GM23338 (cell line): ENCODE measurements at regions not wholly inside any gene's neighbourhood (a gene's known extent, or its start where the extent isn't known, plus 50 kb on each side); places are given as distances from the start of the nearest gene placed in this dataset.

Source experiments
- ATAC-seq: fragments of 200-7000 bp; cut with Tn5 transposase; 3 replicates; pipeline ENCODE4 v1.9.1; 2020
- DNase-seq: peaks from one replicate; pipeline ENCODE4 v3.0.0-alpha.2; 2015; ENCODE audit warnings: low spot score
- H2AFZ ChIP-seq: fragments of 200-600 bp; sonication (generic); 2 replicates; pipeline ENCODE4 v1.8.0; 2016; ENCODE audit warnings: antibody characterized with exemption, mild to moderate bottlenecking, moderate library complexity
- H3F3A ChIP-seq: fragments of 200-600 bp; sonication (generic); replicated peaks from 2 replicates; pipeline ENCODE4 v1.8.0; 2017; ENCODE audit warnings: antibody characterized with exemption, mixed run types, low read depth
- H3K27ac ChIP-seq: fragments of 200-600 bp; sonication (generic); 2 replicates; pipeline ENCODE4 v1.6.1; 2016; ENCODE audit warnings: low read depth
- H3K27me3 ChIP-seq: fragments of 200-600 bp; sonication (generic); 2 replicates; pipeline ENCODE4 v1.8.0; 2016; ENCODE audit warnings: mild to moderate bottlenecking, mixed run types, moderate library complexity; ENCODE audit not compliant: insufficient read depth
- H3K36me3 ChIP-seq: fragments of 200-600 bp; sonication (generic); 2 replicates; pipeline ENCODE4 v1.8.0; 2016; ENCODE audit warnings: mild to moderate bottlenecking; ENCODE audit not compliant: insufficient read depth
- H3K4me1 ChIP-seq: fragments of 200-600 bp; sonication (generic); 2 replicates; pipeline ENCODE4 v1.8.0; 2016; ENCODE audit warnings: mild to moderate bottlenecking, moderate library complexity; ENCODE audit not compliant: insufficient read depth
- H3K4me2 ChIP-seq: fragments of 200-600 bp; sonication (generic); 2 replicates; pipeline ENCODE4 v1.7.1; 2017; ENCODE audit warnings: mixed run types
- H3K4me3 ChIP-seq: fragments of 200-600 bp; sonication (generic); 2 replicates; pipeline ENCODE4 v1.6.1; 2016; ENCODE audit warnings: mixed run types
- H3K79me2 ChIP-seq: fragments of 200-600 bp; sonication (generic); replicated peaks from 2 replicates; pipeline ENCODE4 v1.8.0; 2017; ENCODE audit warnings: mild to moderate bottlenecking; ENCODE audit not compliant: insufficient read depth
- H3K9me2 ChIP-seq: fragments of 200-600 bp; sonication (generic); 2 replicates; pipeline ENCODE4 v1.8.0; 2017; ENCODE audit not compliant: insufficient read depth
- H4K20me1 ChIP-seq: fragments of 200-600 bp; sonication (generic); replicated peaks from 2 replicates; pipeline ENCODE4 v1.8.0; 2017; ENCODE audit warnings: mild to moderate bottlenecking; ENCODE audit not compliant: insufficient read depth
- H3K27ac Mint-ChIP-seq: 2 replicates; pipeline ENCODE4 v1.8.0; 2020; ENCODE audit warnings: inconsistent platforms, mild to moderate bottlenecking, moderate library complexity, mixed read lengths
- H3K27me3 Mint-ChIP-seq: 3 replicates; pipeline ENCODE4 v1.8.0; 2022; ENCODE audit warnings: low read depth, mild to moderate bottlenecking, moderate library complexity, mixed read lengths, inconsistent platforms; ENCODE audit not compliant: insufficient read depth, poor library complexity
- H3K36me3 Mint-ChIP-seq: 3 replicates; pipeline ENCODE4 v1.8.0; 2021; ENCODE audit warnings: low read depth, mild to moderate bottlenecking, inconsistent platforms, moderate library complexity, mixed read lengths
- H3K4me1 Mint-ChIP-seq: 3 replicates; pipeline ENCODE4 v1.8.0; 2020; ENCODE audit warnings: mild to moderate bottlenecking, inconsistent platforms, mixed read lengths
- H3K4me3 Mint-ChIP-seq: 3 replicates; pipeline ENCODE4 v1.8.0; 2021; ENCODE audit warnings: moderate library complexity, mild to moderate bottlenecking, inconsistent platforms, mixed read lengths
- H3K9me3 Mint-ChIP-seq: 3 replicates; pipeline ENCODE4 v1.8.0; 2020; ENCODE audit warnings: moderate library complexity, mild to moderate bottlenecking, inconsistent platforms, mixed read lengths
- CREB1 ChIP-seq: fragments of 250-450 bp; sonication (Bioruptor Pico); IDR thresholded peaks from 2 replicates; pipeline ENCODE4 v1.5.0; 2020; ENCODE audit warnings: low read depth, mild to moderate bottlenecking, moderate library complexity
- JUNB ChIP-seq: IDR thresholded peaks from one replicate; pipeline ENCODE4 v1.6.1; 2016; ENCODE audit warnings: antibody characterized with exemption; ENCODE audit not compliant: unreplicated experiment
- STAT1 ChIP-seq: IDR thresholded peaks from one replicate; pipeline ENCODE4 v1.6.1; 2016; ENCODE audit warnings: antibody characterized with exemption; ENCODE audit not compliant: unreplicated experiment
- ZNF331 ChIP-seq: fragments of 250-450 bp; sonication (Bioruptor Pico); IDR thresholded peaks from 2 replicates; pipeline ENCODE4 v1.5.0; 2020; ENCODE audit warnings: low read depth, mild to moderate bottlenecking, moderate library complexity
- TF ChIP-seq, protein P1 (sequence below), 2 experiments: fragments of 200-600 bp in 1 of 2; sonication (generic) in 1 of 2; conservative IDR thresholded peaks; 2 replicates each; pipeline versions ENCODE4 v1.5.1 to v1.6.1; 2016 to 2017; ENCODE audit warnings: antibody characterized with exemption in 2 of 2, low read depth in 2 of 2, mild to moderate bottlenecking in 2 of 2, moderate library complexity in 1 of 2
- TF ChIP-seq, protein P2 (sequence below): fragments of 250-450 bp; sonication (Bioruptor Pico); IDR thresholded peaks from 2 replicates; pipeline ENCODE4 v1.5.0; 2020; ENCODE audit warnings: mild to moderate bottlenecking, moderate library complexity

DNA sequence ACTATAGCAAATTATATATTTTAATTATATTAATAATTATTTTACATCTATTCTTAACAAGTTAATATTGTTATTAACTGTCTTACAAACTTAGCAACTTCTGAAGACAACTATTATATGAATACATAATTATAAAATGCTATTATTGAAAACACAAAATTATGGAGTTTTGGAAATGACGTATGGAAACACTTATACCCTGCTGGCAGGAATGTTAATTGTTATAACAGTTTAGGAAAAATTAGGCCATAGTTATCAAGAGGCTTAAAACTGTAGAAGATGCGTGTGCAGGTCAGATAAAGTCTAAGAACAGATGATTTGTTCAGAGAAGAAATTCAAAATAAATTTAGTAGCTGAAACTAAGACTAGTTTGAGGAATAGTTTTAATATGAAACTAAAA, 211.7 kb downstream of the FAT4 start:
- TF ChIP-seq, protein P1, sequence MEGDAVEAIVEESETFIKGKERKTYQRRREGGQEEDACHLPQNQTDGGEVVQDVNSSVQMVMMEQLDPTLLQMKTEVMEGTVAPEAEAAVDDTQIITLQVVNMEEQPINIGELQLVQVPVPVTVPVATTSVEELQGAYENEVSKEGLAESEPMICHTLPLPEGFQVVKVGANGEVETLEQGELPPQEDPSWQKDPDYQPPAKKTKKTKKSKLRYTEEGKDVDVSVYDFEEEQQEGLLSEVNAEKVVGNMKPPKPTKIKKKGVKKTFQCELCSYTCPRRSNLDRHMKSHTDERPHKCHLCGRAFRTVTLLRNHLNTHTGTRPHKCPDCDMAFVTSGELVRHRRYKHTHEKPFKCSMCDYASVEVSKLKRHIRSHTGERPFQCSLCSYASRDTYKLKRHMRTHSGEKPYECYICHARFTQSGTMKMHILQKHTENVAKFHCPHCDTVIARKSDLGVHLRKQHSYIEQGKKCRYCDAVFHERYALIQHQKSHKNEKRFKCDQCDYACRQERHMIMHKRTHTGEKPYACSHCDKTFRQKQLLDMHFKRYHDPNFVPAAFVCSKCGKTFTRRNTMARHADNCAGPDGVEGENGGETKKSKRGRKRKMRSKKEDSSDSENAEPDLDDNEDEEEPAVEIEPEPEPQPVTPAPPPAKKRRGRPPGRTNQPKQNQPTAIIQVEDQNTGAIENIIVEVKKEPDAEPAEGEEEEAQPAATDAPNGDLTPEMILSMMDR (conservative IDR thresholded peaks at IDR 0.05; ENCODE audit: low read depth in 2 of 2): peak in 1 of 2 experiments; percentile 49; a peak in 2 of 4 replicates
- TF ChIP-seq, protein P2, sequence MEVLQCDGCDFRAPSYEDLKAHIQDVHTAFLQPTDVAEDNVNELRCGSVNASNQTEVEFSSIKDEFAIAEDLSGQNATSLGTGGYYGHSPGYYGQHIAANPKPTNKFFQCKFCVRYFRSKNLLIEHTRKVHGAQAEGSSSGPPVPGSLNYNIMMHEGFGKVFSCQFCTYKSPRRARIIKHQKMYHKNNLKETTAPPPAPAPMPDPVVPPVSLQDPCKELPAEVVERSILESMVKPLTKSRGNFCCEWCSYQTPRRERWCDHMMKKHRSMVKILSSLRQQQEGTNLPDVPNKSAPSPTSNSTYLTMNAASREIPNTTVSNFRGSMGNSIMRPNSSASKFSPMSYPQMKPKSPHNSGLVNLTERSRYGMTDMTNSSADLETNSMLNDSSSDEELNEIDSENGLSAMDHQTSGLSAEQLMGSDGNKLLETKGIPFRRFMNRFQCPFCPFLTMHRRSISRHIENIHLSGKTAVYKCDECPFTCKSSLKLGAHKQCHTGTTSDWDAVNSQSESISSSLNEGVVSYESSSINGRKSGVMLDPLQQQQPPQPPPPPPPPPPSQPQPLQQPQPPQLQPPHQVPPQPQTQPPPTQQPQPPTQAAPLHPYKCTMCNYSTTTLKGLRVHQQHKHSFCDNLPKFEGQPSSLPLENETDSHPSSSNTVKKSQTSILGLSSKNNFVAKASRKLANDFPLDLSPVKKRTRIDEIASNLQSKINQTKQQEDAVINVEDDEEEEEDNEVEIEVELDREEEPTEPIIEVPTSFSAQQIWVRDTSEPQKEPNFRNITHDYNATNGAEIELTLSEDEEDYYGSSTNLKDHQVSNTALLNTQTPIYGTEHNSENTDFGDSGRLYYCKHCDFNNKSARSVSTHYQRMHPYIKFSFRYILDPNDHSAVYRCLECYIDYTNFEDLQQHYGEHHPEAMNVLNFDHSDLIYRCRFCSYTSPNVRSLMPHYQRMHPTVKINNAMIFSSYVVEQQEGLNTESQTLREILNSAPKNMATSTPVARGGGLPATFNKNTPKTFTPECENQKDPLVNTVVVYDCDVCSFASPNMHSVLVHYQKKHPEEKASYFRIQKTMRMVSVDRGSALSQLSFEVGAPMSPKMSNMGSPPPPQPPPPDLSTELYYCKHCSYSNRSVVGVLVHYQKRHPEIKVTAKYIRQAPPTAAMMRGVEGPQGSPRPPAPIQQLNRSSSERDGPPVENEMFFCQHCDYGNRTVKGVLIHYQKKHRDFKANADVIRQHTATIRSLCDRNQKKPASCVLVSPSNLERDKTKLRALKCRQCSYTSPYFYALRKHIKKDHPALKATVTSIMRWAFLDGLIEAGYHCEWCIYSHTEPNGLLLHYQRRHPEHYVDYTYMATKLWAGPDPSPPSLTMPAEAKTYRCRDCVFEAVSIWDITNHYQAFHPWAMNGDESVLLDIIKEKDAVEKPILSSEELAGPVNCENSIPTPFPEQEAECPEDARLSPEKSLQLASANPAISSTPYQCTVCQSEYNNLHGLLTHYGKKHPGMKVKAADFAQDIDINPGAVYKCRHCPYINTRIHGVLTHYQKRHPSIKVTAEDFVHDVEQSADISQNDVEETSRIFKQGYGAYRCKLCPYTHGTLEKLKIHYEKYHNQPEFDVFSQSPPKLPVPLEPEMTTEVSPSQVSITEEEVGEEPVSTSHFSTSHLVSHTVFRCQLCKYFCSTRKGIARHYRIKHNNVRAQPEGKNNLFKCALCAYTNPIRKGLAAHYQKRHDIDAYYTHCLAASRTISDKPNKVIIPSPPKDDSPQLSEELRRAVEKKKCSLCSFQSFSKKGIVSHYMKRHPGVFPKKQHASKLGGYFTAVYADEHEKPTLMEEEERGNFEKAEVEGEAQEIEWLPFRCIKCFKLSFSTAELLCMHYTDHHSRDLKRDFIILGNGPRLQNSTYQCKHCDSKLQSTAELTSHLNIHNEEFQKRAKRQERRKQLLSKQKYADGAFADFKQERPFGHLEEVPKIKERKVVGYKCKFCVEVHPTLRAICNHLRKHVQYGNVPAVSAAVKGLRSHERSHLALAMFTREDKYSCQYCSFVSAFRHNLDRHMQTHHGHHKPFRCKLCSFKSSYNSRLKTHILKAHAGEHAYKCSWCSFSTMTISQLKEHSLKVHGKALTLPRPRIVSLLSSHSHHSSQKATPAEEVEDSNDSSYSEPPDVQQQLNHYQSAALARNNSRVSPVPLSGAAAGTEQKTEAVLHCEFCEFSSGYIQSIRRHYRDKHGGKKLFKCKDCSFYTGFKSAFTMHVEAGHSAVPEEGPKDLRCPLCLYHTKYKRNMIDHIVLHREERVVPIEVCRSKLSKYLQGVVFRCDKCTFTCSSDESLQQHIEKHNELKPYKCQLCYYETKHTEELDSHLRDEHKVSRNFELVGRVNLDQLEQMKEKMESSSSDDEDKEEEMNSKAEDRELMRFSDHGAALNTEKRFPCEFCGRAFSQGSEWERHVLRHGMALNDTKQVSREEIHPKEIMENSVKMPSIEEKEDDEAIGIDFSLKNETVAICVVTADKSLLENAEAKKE (CRISPR knock-in tag): no peak
- H3K4me1 Mint-ChIP-seq: peaks cover 9% of the 10 kb centered on the region; the same call in 1 of the 3 replicates
- H2AFZ ChIP-seq: no peak overlapping the region
- no peak overlapping the region for H3K4me2 ChIP-seq
- H3K27me3 ChIP-seq: no peaks in the 10 kb centered on the region
- H3K9me3 Mint-ChIP-seq: no peaks in the 10 kb centered on the region
- H3K36me3 ChIP-seq: no peaks in the 10 kb centered on the region
- ATAC-seq (no peak), DNase-seq (no peak)
- no peak overlapping the region for H3K27ac Mint-ChIP-seq
- H3K4me3 Mint-ChIP-seq: no peak overlapping the region
- H4K20me1 ChIP-seq: no peaks in the 10 kb centered on the region
- no peaks in the 10 kb centered on the region for H3K36me3 Mint-ChIP-seq
- no peaks in the 10 kb centered on the region for H3K27me3 Mint-ChIP-seq
- peaks cover 11% of the 10 kb centered on the region; the same call in 1 of the 2 replicates for H3K4me1 ChIP-seq
- no peak overlapping the region for H3K4me3 ChIP-seq
- H3K79me2 ChIP-seq: no peaks in the 10 kb centered on the region
- no peaks in the 10 kb centered on the region for H3F3A ChIP-seq
- no peak overlapping the region for H3K27ac ChIP-seq
- no peaks in the 10 kb centered on the region for H3K9me2 ChIP-seq

DNA sequence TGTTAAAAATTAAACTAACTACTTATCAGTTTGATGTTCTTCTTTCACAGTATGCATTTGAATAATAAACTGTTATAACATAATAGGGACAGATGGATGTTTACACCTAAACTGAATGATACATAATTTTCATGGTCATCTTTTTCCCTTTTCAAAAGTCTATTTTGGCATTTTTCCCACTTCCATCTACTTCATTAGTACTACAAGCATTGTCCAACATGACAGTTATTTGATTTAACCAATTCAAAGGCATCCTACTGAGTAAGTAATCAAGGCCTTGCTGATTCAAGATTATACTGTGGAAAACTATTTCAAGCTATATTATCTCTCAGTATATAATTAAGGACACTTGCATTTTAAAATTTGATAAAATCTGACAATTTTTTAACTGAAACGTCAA, 212.9 kb downstream of the FAT4 start:
- no peak overlapping the region for H3K27ac Mint-ChIP-seq
- Histone ChIP-seq H2AFZ (no peak overlapping the region), H3K79me2 (no peaks in the 10 kb centered on the region)
- TF ChIP-seq ZNF331 (CRISPR knock-in tag) (no peak), CREB1 (no peak), JUNB (no peak), STAT1 (no peak)

More for the DNA sequence above, 212.9 kb downstream of the FAT4 start:
- Histone ChIP-seq H3K27ac (no peak overlapping the region), H3K4me2 (no peak overlapping the region), H4K20me1 (no peaks in the 10 kb centered on the region), H3K4me1 (peaks cover 6% of the 10 kb centered on the region; the same call in 1 of the 2 replicates), H3F3A (no peaks in the 10 kb centered on the region), H3K27me3 (no peaks in the 10 kb centered on the region), H3K4me3 (no peak overlapping the region), H3K36me3 (no peaks in the 10 kb centered on the region), H3K9me2 (0 out of 2 replicates have a peak, but pooled peaks cover 4% of the 10 kb centered on the region)
- Mint-ChIP-seq H3K36me3 (no peaks in the 10 kb centered on the region), H3K4me3 (no peak overlapping the region), H3K4me1 (peaks cover 5% of the 10 kb centered on the region; the same call in 1 of the 3 replicates), H3K27me3 (no peaks in the 10 kb centered on the region), H3K9me3 (no peaks in the 10 kb centered on the region)
- ATAC-seq (no peak), DNase-seq (no peak)
